Endodermal cell (in vitro differentiated cells): ENCODE measurements at regions not wholly inside any gene's neighbourhood (a gene's known extent, or its start where the extent isn't known, plus 50 kb on each side); places are given as distances from the start of the nearest gene placed in this dataset.

ENCODE experiments used
- DNase-seq: peaks from one replicate; pipeline ENCODE4 v3.0.0-alpha.2; 2017
- H3K27ac ChIP-seq: 2 replicates; pipeline ENCODE4 v1.5.1; 2013; ENCODE audit warnings: mild to moderate bottlenecking, low read depth, low read length, moderate library complexity
- H3K27me3 ChIP-seq: 2 replicates; pipeline ENCODE4 v1.6.1; 2013; ENCODE audit warnings: mild to moderate bottlenecking, low read length, moderate library complexity; ENCODE audit not compliant: insufficient read depth, control insufficient read depth, poor library complexity, severe bottlenecking
- H3K36me3 ChIP-seq: 2 replicates; pipeline ENCODE4 v1.7.0; 2013; ENCODE audit warnings: mild to moderate bottlenecking, low read length, moderate library complexity; ENCODE audit not compliant: control insufficient read depth, insufficient read depth
- H3K4me1 ChIP-seq: one replicate; pipeline ENCODE4 v1.7.0; 2013; ENCODE audit warnings: low read length; ENCODE audit not compliant: control insufficient read depth, insufficient read depth
- H3K4me3 ChIP-seq: 2 replicates; pipeline ENCODE4 v1.5.1; 2013; ENCODE audit warnings: mild to moderate bottlenecking, low read length, moderate library complexity
- H3K9ac ChIP-seq: 2 replicates; pipeline ENCODE4 v1.6.1; 2013; ENCODE audit warnings: mild to moderate bottlenecking, low read length, moderate library complexity; ENCODE audit not compliant: poor library complexity, severe bottlenecking; ENCODE audit errors: extremely low read depth
- H3K9me3 ChIP-seq: 2 replicates; pipeline ENCODE4 v1.6.1; 2013; ENCODE audit warnings: mild to moderate bottlenecking, low read length, moderate library complexity; ENCODE audit not compliant: control insufficient read depth
- H3K27ac Mint-ChIP-seq: 2 replicates; pipeline ENCODE4 v1.8.0; 2020; ENCODE audit warnings: mixed read lengths
- H3K27me3 Mint-ChIP-seq: 2 replicates; pipeline ENCODE4 v1.8.0; 2021; ENCODE audit warnings: mild to moderate bottlenecking, mixed read lengths; ENCODE audit not compliant: insufficient read depth
- H3K36me3 Mint-ChIP-seq: 2 replicates; pipeline ENCODE4 v1.8.0; 2020; ENCODE audit warnings: low read depth, mixed read lengths
- H3K4me1 Mint-ChIP-seq: 2 replicates; pipeline ENCODE4 v1.8.0; 2020; ENCODE audit warnings: mixed read lengths
- H3K4me3 Mint-ChIP-seq: 2 replicates; pipeline ENCODE4 v1.8.0; 2020; ENCODE audit warnings: mild to moderate bottlenecking, moderate library complexity, mixed read lengths
- H3K9me3 Mint-ChIP-seq: 2 replicates; pipeline ENCODE4 v1.8.0; 2020; ENCODE audit warnings: mild to moderate bottlenecking, mixed read lengths
- WGBS, 2 experiments: methylation state at CpG; one replicate each; pipeline versions ENCODE4 v1.1.5 to v1.1.7; 2013; ENCODE audit warnings: missing lambda C conversion rate in 2 of 2, mixed read lengths in 1 of 2; ENCODE audit not compliant: insufficient coverage in 1 of 2, insufficient read length in 1 of 2; 5-methylcytosine and 5-hydroxymethylcytosine counted together
- TF ChIP-seq, protein P1 (sequence below): fragments of 200-600 bp; sonication (generic); conservative IDR thresholded peaks from 2 replicates; pipeline ENCODE4 v1.5.0; 2021; ENCODE audit warnings: antibody characterized with exemption, mild to moderate bottlenecking

- H3K4me3 ChIP-seq: no peak overlapping the region
- H3K27ac ChIP-seq: no peak overlapping the region
- Mint-ChIP-seq H3K9me3 (no peaks in the 10 kb centered on the region), H3K27ac (no peak overlapping the region), H3K4me1 (peaks cover 2% of the 10 kb centered on the region), H3K36me3 (no peaks in the 10 kb centered on the region), H3K27me3 (peaks cover 2% of the 10 kb centered on the region), H3K4me3 (no peak overlapping the region)
- TF ChIP-seq, protein P1, sequence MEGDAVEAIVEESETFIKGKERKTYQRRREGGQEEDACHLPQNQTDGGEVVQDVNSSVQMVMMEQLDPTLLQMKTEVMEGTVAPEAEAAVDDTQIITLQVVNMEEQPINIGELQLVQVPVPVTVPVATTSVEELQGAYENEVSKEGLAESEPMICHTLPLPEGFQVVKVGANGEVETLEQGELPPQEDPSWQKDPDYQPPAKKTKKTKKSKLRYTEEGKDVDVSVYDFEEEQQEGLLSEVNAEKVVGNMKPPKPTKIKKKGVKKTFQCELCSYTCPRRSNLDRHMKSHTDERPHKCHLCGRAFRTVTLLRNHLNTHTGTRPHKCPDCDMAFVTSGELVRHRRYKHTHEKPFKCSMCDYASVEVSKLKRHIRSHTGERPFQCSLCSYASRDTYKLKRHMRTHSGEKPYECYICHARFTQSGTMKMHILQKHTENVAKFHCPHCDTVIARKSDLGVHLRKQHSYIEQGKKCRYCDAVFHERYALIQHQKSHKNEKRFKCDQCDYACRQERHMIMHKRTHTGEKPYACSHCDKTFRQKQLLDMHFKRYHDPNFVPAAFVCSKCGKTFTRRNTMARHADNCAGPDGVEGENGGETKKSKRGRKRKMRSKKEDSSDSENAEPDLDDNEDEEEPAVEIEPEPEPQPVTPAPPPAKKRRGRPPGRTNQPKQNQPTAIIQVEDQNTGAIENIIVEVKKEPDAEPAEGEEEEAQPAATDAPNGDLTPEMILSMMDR: no peak
- no peak overlapping the region for H3K9ac ChIP-seq
- H3K27me3 ChIP-seq: no peaks in the 10 kb centered on the region
- no peaks in the 10 kb centered on the region for H3K4me1 ChIP-seq
- 90% methylated on average over 2 of the region's 2 CpGs; no CpG with 5 or more reads in 1 of the 2 experiments for WGBS, 2 experiments
- no peak for DNase-seq
- no peaks in the 10 kb centered on the region for H3K9me3 ChIP-seq
- no peaks in the 10 kb centered on the region for H3K36me3 ChIP-seq
These were observed 442.9 kb downstream of the QKI start for GRCh38 chr6:163857421-163857820.

DNA sequence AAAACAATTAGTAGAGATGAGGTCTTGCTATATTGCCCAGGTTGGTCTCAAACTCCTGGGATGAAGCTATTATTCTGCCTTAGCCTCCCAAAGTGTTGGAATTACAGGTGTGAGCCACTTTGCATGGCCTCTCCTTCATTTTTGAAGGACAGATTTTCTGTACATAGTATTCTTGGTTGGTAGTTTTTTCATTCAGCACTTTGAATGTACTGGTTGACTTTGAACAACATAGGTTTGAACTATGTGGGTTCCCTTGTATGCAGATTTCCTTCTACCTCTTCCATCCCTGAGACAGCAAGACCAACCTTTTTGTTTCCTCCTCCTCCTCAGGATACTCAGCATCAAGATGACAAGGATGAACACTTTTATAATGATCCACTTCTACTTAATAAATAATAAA, 436.4 kb downstream of the QKI start:
- H3K36me3 Mint-ChIP-seq: peaks cover 2% of the 10 kb centered on the region
- no peaks in the 10 kb centered on the region for H3K4me1 ChIP-seq
- H3K9me3 Mint-ChIP-seq: peaks cover 16% of the 10 kb centered on the region
- no peak overlapping the region for H3K27ac ChIP-seq
- no peaks in the 10 kb centered on the region for H3K36me3 ChIP-seq
- no peak overlapping the region for H3K4me3 ChIP-seq
- no peak overlapping the region for H3K9ac ChIP-seq
- H3K4me1 Mint-ChIP-seq: peaks cover 2% of the 10 kb centered on the region
- H3K27me3 ChIP-seq: no peaks in the 10 kb centered on the region
- H3K4me3 Mint-ChIP-seq: no peak overlapping the region
- peaks cover 5% of the 10 kb centered on the region for H3K9me3 ChIP-seq
- DNase-seq: no peak
- H3K27me3 Mint-ChIP-seq: no peaks in the 10 kb centered on the region
- TF ChIP-seq, protein P1: no peak
- H3K27ac Mint-ChIP-seq: no peak overlapping the region

- no peaks in the 10 kb centered on the region for H3K4me1 Mint-ChIP-seq
- WGBS, 2 experiments: 73 to 87% methylated on average over 3 of the region's 3 CpGs
- DNase-seq: no peak
These were observed 430.2 kb downstream of the QKI start for GRCh38 chr6:163844761-163845160.

More at GRCh38 chr6:163844761-163845160, 430.2 kb downstream of the QKI start:
- no peak overlapping the region for H3K9ac ChIP-seq
- no peak overlapping the region for H3K4me3 ChIP-seq
- H3K27ac Mint-ChIP-seq: no peak overlapping the region
- no peaks in the 10 kb centered on the region for H3K27me3 ChIP-seq
- TF ChIP-seq, protein P1: no peak
- H3K36me3 ChIP-seq: no peaks in the 10 kb centered on the region
- H3K4me1 ChIP-seq: no peaks in the 10 kb centered on the region
- no peak overlapping the region for H3K4me3 Mint-ChIP-seq
- peaks cover 8% of the 10 kb centered on the region for H3K9me3 ChIP-seq
- H3K36me3 Mint-ChIP-seq: peaks cover 2% of the 10 kb centered on the region
- peaks cover 12% of the 10 kb centered on the region for H3K9me3 Mint-ChIP-seq
- H3K27me3 Mint-ChIP-seq: no peaks in the 10 kb centered on the region
- no peak overlapping the region for H3K27ac ChIP-seq
